HepG2 (cell line): ENCODE measurements at regions not wholly inside any gene's neighbourhood (a gene's known extent, or its start where the extent isn't known, plus 50 kb on each side); places are given as distances from the start of the nearest gene placed in this dataset.

Experiments used
- ATAC-seq: fragments of 200-7000 bp; cut with Tn5 transposase; 3 replicates; pipeline ENCODE4 v1.9.1; 2020; ENCODE audit warnings: mild to moderate bottlenecking, moderate library complexity
- BruUV-seq: library from RNA; stranded (reverse); fragments of 400-500 nt; replicated peaks from 2 replicates; lab custom pipeline; 2021; lab: Mats Ljungman, UMichigan
- CTCF ChIA-PET: fragments of 300-600 bp; formaldehyde crosslinking; extraction: SDS; loops from one replicate; lab custom pipeline; 2021; ENCODE audit warnings: low total read pairs, inconsistent platforms, low intra/inter-chr PET ratio; lab: Yijun Ruan, JAX
- POLR2A ChIA-PET: fragments of 350-600 bp; sonication (Branson Sonifier 250); formaldehyde crosslinking; loops from one replicate; lab custom pipeline; 2020; ENCODE audit warnings: antibody characterized with exemption, inconsistent platforms; lab: Yijun Ruan, JAX
- DNase-seq: peaks from one replicate; pipeline ENCODE4 v3.0.0-alpha.2; 2015; ENCODE audit warnings: low spot score
- FAIRE-seq: peaks from 3 replicates; lab custom pipeline; 2011; peaks lifted over from hg19 to GRCh38; lab: Jason Lieb, UNC
- H2AFZ ChIP-seq: one replicate; pipeline ENCODE4 v1.6.1; 2011; ENCODE audit warnings: low read length, inconsistent platforms
- H3K27ac ChIP-seq: fragments of 300-600 bp; 3 replicates; pipeline ENCODE4 v1.8.0; 2011; ENCODE audit warnings: mixed run types, mild to moderate bottlenecking, mixed read lengths, low read length, inconsistent platforms; ENCODE audit not compliant: insufficient read depth; ENCODE audit errors: extremely low read length
- H3K27me3 ChIP-seq, 2 experiments: fragments of 200-600 bp in 1 of 2; 2 replicates in 1 of 2; 3 replicates in 1 of 2; pipeline versions ENCODE4 v1.6.0 to v1.8.0; 2011; ENCODE audit warnings: low read length in 2 of 2, mild to moderate bottlenecking in 2 of 2, moderate library complexity in 2 of 2, inconsistent platforms in 1 of 2; ENCODE audit not compliant: insufficient read depth in 2 of 2, control insufficient read depth in 1 of 2
- H3K36me3 ChIP-seq, 2 experiments: fragments of 200-600 bp in 1 of 2; replicated peaks in 1 of 2; 2 replicates in 1 of 2; 3 replicates in 1 of 2; pipeline versions ENCODE4 v1.5.1 to v1.8.0; 2011; ENCODE audit warnings: low read length in 2 of 2, inconsistent platforms in 1 of 2; ENCODE audit not compliant: insufficient read depth in 2 of 2, control insufficient read depth in 1 of 2
- H3K4me1 ChIP-seq: 2 replicates; pipeline ENCODE4 v1.5.1; 2012; ENCODE audit warnings: low read length, inconsistent platforms; ENCODE audit not compliant: insufficient read depth
- H3K4me2 ChIP-seq: 2 replicates; pipeline ENCODE4 v1.6.0; 2011; ENCODE audit warnings: low read depth, low read length, inconsistent platforms
- H3K4me3 ChIP-seq, 3 experiments: fragments of 200-600 bp in 1 of 3; sonication (generic), shearing (Covaris generic) in 1 of 3; replicated peaks in 1 of 3; 2 replicates each; pipeline ENCODE4 v1.5.1; 2011 to 2016; ENCODE audit warnings: low read length in 3 of 3, inconsistent platforms in 2 of 3, low read depth in 2 of 3, mild to moderate bottlenecking in 2 of 3, control low read depth in 1 of 3, mixed read lengths in 1 of 3; ENCODE audit not compliant: insufficient read depth in 1 of 3
- H3K79me2 ChIP-seq: one replicate; pipeline ENCODE4 v1.6.1; 2011; ENCODE audit warnings: low read length, inconsistent platforms; ENCODE audit not compliant: insufficient read depth
- H3K9ac ChIP-seq: 2 replicates; pipeline ENCODE4 v1.6.0; 2011; ENCODE audit warnings: mild to moderate bottlenecking, low read depth, low read length, inconsistent platforms; ENCODE audit not compliant: insufficient read depth
- H3K9me3 ChIP-seq: 2 replicates; pipeline ENCODE4 v1.5.1; 2012; ENCODE audit warnings: mild to moderate bottlenecking, low read length
- H4K20me1 ChIP-seq: 2 replicates; pipeline ENCODE4 v1.6.0; 2011; ENCODE audit warnings: inconsistent platforms, mild to moderate bottlenecking, low read length, moderate library complexity; ENCODE audit not compliant: insufficient read depth
- NFRKB ChIP-seq: fragments of 450-650 bp; IDR thresholded peaks from 2 replicates; pipeline ENCODE4 v1.6.1; 2017
- PLRG1 ChIP-seq: fragments of 450-650 bp; conservative IDR thresholded peaks from 2 replicates; pipeline ENCODE4 v1.6.1; 2016
- THAP11 ChIP-seq: IDR thresholded peaks from 2 replicates; pipeline ENCODE4 v1.6.1; 2016; ENCODE audit warnings: missing biosample characterization, missing genetic modification reagents
- ZBTB38 ChIP-seq: sonication (generic); formaldehyde crosslinking; IDR thresholded peaks from 2 replicates; pipeline ENCODE4 v1.5.1; 2020; ENCODE audit warnings: mild to moderate bottlenecking, missing genetic modification reagents
- ZNF143 ChIP-seq: sonication (generic); formaldehyde crosslinking; IDR thresholded peaks from 2 replicates; pipeline ENCODE4 v1.4.0; 2020; ENCODE audit warnings: missing genetic modification reagents
- ZNF652 ChIP-seq: IDR thresholded peaks from 2 replicates; pipeline ENCODE4 v1.6.1; 2016; ENCODE audit warnings: low read depth, borderline replicate concordance
- ZNF83 ChIP-seq: sonication (generic); formaldehyde crosslinking; IDR thresholded peaks from 2 replicates; pipeline ENCODE4 v1.4.0; 2020; ENCODE audit warnings: missing genetic modification reagents, mild to moderate bottlenecking, borderline replicate concordance
- WGBS: methylation state at CpG from one replicate; pipeline ENCODE4 v1.1.6; 2017; ENCODE audit warnings: low lambda C conversion rate; 5-methylcytosine and 5-hydroxymethylcytosine counted together
- in situ Hi-C: cut with HindIII; loops from 2 replicates; pipeline ENCODE4 v1.10.0; 2017; ENCODE audit warnings: low pct_unique_long_range_greater_than_20kb; ENCODE audit not compliant: extremely low pct_ligation_motif_present
- intact Hi-C: fragments of 100-400 bp; cut with micrococcal nuclease; formaldehyde crosslinking; loops from one replicate; pipeline ENCODE4 v1.10.0; 2022; ENCODE audit not compliant: unreplicated experiment

GRCh38 chr7:69502358-69502757 is 95.9 kb upstream of the AUTS2 start:
- no peaks in the 10 kb centered on the region for H3K36me3 ChIP-seq
- H3K9me3 ChIP-seq: peaks cover 10% of the 10 kb centered on the region; the same call in 1 of the 2 replicates
- H3K4me2 ChIP-seq: no peak overlapping the region
- ChIA-PET CTCF (no interaction called here), POLR2A (no interaction called here)
- no peaks in the 10 kb centered on the region for H3K79me2 ChIP-seq
- 0% methylated on average over 2 of the region's 3 CpGs for WGBS
- DNase-seq (no peak), FAIRE-seq (no peak), ATAC-seq (no peak)
- in situ Hi-C loops: no loop called here
- TF ChIP-seq ZNF83 (CRISPR knock-in tag) (no peak), THAP11 (CRISPR knock-in tag) (peak; percentile 75), NFRKB (no peak), PLRG1 (no peak), ZNF143 (CRISPR knock-in tag) (peak; percentile 58; the same call in 1 of the 2 replicates), ZNF652 (CRISPR knock-in tag) (no peak)
- H3K4me1 ChIP-seq: no peaks in the 10 kb centered on the region
- no peak overlapping the region for H3K27ac ChIP-seq
- intact Hi-C loops: no loop called here
- no peaks in the 10 kb centered on the region for H4K20me1 ChIP-seq
- H3K4me3 ChIP-seq: no peak overlapping the region
- no TSS peak for BruUV-seq
- no peak overlapping the region for H3K9ac ChIP-seq
- no peaks in the 10 kb centered on the region for H3K27me3 ChIP-seq
- H2AFZ ChIP-seq: no peak overlapping the region

- Histone ChIP-seq H3K9me3 (no peaks in the 10 kb centered on the region; the same call in 1 of the 2 replicates), H3K4me3 (no peak overlapping the region)
- ATAC-seq (no peak), FAIRE-seq (no peak)
- no TSS peak for BruUV-seq
- intact Hi-C loops: no loop called here
- no peak for TF ChIP-seq ZBTB38 (CRISPR knock-in tag)
- TF ChIP-seq, all 625 proteins: peak for 0
- POLR2A ChIA-PET: no interaction called here
- no peak for DNase-seq
- in situ Hi-C loops: no loop called here
- Histone ChIP-seq H3K36me3 (no peaks in the 10 kb centered on the region), H3K27ac (no peak overlapping the region), H3K4me1 (no peaks in the 10 kb centered on the region), H3K79me2 (no peaks in the 10 kb centered on the region), H3K27me3 (no peaks in the 10 kb centered on the region), H3K9ac (no peak overlapping the region), H4K20me1 (no peaks in the 10 kb centered on the region), H3K4me2 (no peak overlapping the region), H2AFZ (no peak overlapping the region)
- 66% methylated on average over 8 of the region's 8 CpGs for WGBS
- CTCF ChIA-PET: no interaction called here
Measured at GRCh38 chr7:69504733-69505420, 93.4 kb upstream of the AUTS2 start.
